ENCODE measurements at regions not wholly inside any gene's neighbourhood (a gene's known extent, or its start where the extent isn't known, plus 50 kb on each side); places are given as distances from the start of the nearest gene placed in this dataset.

DNA sequence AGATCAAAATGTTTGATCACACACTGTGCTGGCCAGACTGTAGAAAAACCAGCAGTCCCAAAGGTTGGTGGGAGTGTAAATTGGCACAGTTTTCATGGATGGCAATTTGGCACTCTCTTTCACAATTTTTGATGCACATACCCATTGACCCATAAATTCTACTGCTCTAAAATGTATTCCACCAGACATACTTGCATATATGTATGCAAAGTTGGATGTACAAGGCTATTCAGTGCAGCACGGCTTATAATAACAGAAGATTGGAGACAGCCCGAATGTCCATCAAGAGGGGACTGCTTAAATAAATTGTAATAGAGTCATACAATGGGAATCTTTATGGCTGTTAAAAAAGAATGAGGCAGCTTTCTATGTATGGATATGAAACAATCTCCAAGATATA is 101.7 kb upstream of the TOP1 start:
- 94% methylated on average over 2 of the region's 2 CpGs for WGBS
- Histone ChIP-seq H3K4me3 (ENCODE audit: low read depth in 1 of 3, low read length in 3 of 3) (no peak overlapping the region), H3K27ac (ENCODE audit: low read depth in 1 of 2, low read length in 2 of 2) (no peak overlapping the region), H3K9ac (ENCODE audit: low read depth in 1 of 2, low read length in 2 of 2) (no peak overlapping the region), H3K36me3 (ENCODE audit: control insufficient read depth in 4 of 4, insufficient read depth in 3 of 4, low read depth in 1 of 4, low read length in 3 of 4) (no peaks in the 10 kb centered on the region), H3K27me3 (ENCODE audit: control insufficient read depth in 4 of 4, insufficient read depth in 4 of 4, low read length in 3 of 4) (no peaks in the 10 kb centered on the region), H3K9me3 (ENCODE audit: control insufficient read depth in 4 of 4, low read length in 3 of 4) (no peaks in the 10 kb centered on the region), H3K4me1 (ENCODE audit: control insufficient read depth in 4 of 4, insufficient read depth in 4 of 4, low read length in 3 of 4) (no peaks in the 10 kb centered on the region)
- no peak for DNase-seq (ENCODE audit: low spot score)
- TF ChIP-seq FOXA1 (IDR thresholded peaks at IDR 0.05) (no peak), RAD21 (IDR thresholded peaks at IDR 0.05) (no peak), TAF1 (conservative IDR thresholded peaks at IDR 0.05) (no peak), HNF4G (IDR thresholded peaks at IDR 0.05) (no peak), EGR1 (IDR thresholded peaks at IDR 0.05; ENCODE audit: low read depth in 2 of 2) (no peak), GABPA (IDR thresholded peaks at IDR 0.05 in 1 of 2, conservative IDR thresholded peaks at IDR 0.05 in 1 of 2) (no peak), JUND (IDR thresholded peaks at IDR 0.05) (no peak), RXRA (IDR thresholded peaks at IDR 0.05) (no peak), FOXA2 (IDR thresholded peaks at IDR 0.05) (no peak), NR2F2 (IDR thresholded peaks at IDR 0.05) (no peak), HNF4A (conservative IDR thresholded peaks at IDR 0.05) (no peak)
- TF ChIP-seq, protein P1, sequence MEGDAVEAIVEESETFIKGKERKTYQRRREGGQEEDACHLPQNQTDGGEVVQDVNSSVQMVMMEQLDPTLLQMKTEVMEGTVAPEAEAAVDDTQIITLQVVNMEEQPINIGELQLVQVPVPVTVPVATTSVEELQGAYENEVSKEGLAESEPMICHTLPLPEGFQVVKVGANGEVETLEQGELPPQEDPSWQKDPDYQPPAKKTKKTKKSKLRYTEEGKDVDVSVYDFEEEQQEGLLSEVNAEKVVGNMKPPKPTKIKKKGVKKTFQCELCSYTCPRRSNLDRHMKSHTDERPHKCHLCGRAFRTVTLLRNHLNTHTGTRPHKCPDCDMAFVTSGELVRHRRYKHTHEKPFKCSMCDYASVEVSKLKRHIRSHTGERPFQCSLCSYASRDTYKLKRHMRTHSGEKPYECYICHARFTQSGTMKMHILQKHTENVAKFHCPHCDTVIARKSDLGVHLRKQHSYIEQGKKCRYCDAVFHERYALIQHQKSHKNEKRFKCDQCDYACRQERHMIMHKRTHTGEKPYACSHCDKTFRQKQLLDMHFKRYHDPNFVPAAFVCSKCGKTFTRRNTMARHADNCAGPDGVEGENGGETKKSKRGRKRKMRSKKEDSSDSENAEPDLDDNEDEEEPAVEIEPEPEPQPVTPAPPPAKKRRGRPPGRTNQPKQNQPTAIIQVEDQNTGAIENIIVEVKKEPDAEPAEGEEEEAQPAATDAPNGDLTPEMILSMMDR (IDR thresholded peaks at IDR 0.05; ENCODE audit: low read depth, low read length, missing input control), result no peak
- TF ChIP-seq, protein P2, sequence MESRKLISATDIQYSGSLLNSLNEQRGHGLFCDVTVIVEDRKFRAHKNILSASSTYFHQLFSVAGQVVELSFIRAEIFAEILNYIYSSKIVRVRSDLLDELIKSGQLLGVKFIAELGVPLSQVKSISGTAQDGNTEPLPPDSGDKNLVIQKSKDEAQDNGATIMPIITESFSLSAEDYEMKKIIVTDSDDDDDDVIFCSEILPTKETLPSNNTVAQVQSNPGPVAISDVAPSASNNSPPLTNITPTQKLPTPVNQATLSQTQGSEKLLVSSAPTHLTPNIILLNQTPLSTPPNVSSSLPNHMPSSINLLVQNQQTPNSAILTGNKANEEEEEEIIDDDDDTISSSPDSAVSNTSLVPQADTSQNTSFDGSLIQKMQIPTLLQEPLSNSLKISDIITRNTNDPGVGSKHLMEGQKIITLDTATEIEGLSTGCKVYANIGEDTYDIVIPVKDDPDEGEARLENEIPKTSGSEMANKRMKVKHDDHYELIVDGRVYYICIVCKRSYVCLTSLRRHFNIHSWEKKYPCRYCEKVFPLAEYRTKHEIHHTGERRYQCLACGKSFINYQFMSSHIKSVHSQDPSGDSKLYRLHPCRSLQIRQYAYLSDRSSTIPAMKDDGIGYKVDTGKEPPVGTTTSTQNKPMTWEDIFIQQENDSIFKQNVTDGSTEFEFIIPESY (IDR thresholded peaks at IDR 0.05), result no peak
- TF ChIP-seq, protein P3, sequence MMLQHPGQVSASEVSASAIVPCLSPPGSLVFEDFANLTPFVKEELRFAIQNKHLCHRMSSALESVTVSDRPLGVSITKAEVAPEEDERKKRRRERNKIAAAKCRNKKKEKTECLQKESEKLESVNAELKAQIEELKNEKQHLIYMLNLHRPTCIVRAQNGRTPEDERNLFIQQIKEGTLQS (IDR thresholded peaks at IDR 0.05), result no peak
- TF ChIP-seq, protein P4, sequence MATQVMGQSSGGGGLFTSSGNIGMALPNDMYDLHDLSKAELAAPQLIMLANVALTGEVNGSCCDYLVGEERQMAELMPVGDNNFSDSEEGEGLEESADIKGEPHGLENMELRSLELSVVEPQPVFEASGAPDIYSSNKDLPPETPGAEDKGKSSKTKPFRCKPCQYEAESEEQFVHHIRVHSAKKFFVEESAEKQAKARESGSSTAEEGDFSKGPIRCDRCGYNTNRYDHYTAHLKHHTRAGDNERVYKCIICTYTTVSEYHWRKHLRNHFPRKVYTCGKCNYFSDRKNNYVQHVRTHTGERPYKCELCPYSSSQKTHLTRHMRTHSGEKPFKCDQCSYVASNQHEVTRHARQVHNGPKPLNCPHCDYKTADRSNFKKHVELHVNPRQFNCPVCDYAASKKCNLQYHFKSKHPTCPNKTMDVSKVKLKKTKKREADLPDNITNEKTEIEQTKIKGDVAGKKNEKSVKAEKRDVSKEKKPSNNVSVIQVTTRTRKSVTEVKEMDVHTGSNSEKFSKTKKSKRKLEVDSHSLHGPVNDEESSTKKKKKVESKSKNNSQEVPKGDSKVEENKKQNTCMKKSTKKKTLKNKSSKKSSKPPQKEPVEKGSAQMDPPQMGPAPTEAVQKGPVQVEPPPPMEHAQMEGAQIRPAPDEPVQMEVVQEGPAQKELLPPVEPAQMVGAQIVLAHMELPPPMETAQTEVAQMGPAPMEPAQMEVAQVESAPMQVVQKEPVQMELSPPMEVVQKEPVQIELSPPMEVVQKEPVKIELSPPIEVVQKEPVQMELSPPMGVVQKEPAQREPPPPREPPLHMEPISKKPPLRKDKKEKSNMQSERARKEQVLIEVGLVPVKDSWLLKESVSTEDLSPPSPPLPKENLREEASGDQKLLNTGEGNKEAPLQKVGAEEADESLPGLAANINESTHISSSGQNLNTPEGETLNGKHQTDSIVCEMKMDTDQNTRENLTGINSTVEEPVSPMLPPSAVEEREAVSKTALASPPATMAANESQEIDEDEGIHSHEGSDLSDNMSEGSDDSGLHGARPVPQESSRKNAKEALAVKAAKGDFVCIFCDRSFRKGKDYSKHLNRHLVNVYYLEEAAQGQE (IDR thresholded peaks at IDR 0.05), result no peak

DNA sequence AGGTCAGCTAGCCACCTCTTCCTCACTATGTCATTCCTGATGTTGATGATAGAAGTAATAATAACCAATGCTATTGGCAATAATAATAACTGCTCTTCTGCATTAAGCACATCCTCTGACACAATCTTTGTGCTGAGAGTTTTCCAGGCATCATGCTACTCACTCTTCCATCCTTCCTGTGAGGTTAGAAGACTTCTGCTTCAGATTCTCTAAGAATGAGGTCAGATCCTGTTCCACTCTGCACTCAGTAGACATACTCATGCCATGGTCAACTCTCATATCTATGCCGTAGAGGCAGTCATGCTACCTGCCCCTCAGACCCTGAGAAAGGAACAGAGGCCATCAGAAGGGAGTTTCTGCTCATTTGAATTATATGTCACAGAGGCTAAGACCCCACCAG is 98.1 kb upstream of the TOP1 start:
- H3K4me3 ChIP-seq (ENCODE audit: low read depth in 1 of 3, low read length in 3 of 3), result no peak overlapping the region
- no peak for DNase-seq (ENCODE audit: low spot score)
- no peaks in the 10 kb centered on the region for H3K27me3 ChIP-seq (ENCODE audit: control insufficient read depth in 4 of 4, insufficient read depth in 4 of 4, low read length in 3 of 4)
- H3K9ac ChIP-seq (ENCODE audit: low read depth in 1 of 2, low read length in 2 of 2), result no peak overlapping the region
- no peak overlapping the region for H3K27ac ChIP-seq (ENCODE audit: low read depth in 1 of 2, low read length in 2 of 2)
- no peaks in the 10 kb centered on the region for H3K4me1 ChIP-seq (ENCODE audit: control insufficient read depth in 4 of 4, insufficient read depth in 4 of 4, low read length in 3 of 4)
- H3K9me3 ChIP-seq (ENCODE audit: control insufficient read depth in 4 of 4, low read length in 3 of 4), result no peaks in the 10 kb centered on the region
- TF ChIP-seq TAF1 (conservative IDR thresholded peaks at IDR 0.05) (no peak), RAD21 (IDR thresholded peaks at IDR 0.05) (no peak), NR2F2 (IDR thresholded peaks at IDR 0.05) (no peak), JUND (IDR thresholded peaks at IDR 0.05) (no peak), RXRA (IDR thresholded peaks at IDR 0.05) (no peak), HNF4A (conservative IDR thresholded peaks at IDR 0.05) (no peak)
- TF ChIP-seq, protein P4 (IDR thresholded peaks at IDR 0.05), result no peak
- TF ChIP-seq, protein P1 (IDR thresholded peaks at IDR 0.05; ENCODE audit: low read depth, low read length, missing input control), result no peak
- 80% methylated on average over 1 of the region's 1 CpG for WGBS
- H3K36me3 ChIP-seq (ENCODE audit: control insufficient read depth in 4 of 4, insufficient read depth in 3 of 4, low read depth in 1 of 4, low read length in 3 of 4), result no peaks in the 10 kb centered on the region
